ENCODE measurements at regions not wholly inside any gene's neighbourhood (a gene's known extent, or its start where the extent isn't known, plus 50 kb on each side); places are given as distances from the start of the nearest gene placed in this dataset.

GRCh38 chr22:47279746-47280145, 517.3 kb downstream of the TBC1D22A start:
- no peak for DNase-seq (ENCODE audit: low read depth)

GRCh38 chr22:47279337-47279736, 516.9 kb downstream of the TBC1D22A start:
- no peak for DNase-seq (ENCODE audit: low read depth)

GRCh38 chr22:47278655-47279054, 516.2 kb downstream of the TBC1D22A start:
- no peak for DNase-seq (ENCODE audit: low read depth)

- no peak for DNase-seq (ENCODE audit: low read depth)
Measured at GRCh38 chr22:47277531-47277930, 515.1 kb downstream of the TBC1D22A start.

GRCh38 chr22:47276991-47277390, 514.5 kb downstream of the TBC1D22A start:
- DNase-seq (ENCODE audit: low read depth), result no peak

GRCh38 chr22:47276450-47276820, 514.0 kb downstream of the TBC1D22A start:
- no peak for DNase-seq (ENCODE audit: low read depth)

GRCh38 chr22:47275605-47276449, 513.4 kb downstream of the TBC1D22A start:
- DNase-seq (ENCODE audit: low read depth), result no peak

- no peak for DNase-seq (ENCODE audit: low read depth)
Measured at GRCh38 chr22:47274196-47274595, 511.7 kb downstream of the TBC1D22A start.

DNA sequence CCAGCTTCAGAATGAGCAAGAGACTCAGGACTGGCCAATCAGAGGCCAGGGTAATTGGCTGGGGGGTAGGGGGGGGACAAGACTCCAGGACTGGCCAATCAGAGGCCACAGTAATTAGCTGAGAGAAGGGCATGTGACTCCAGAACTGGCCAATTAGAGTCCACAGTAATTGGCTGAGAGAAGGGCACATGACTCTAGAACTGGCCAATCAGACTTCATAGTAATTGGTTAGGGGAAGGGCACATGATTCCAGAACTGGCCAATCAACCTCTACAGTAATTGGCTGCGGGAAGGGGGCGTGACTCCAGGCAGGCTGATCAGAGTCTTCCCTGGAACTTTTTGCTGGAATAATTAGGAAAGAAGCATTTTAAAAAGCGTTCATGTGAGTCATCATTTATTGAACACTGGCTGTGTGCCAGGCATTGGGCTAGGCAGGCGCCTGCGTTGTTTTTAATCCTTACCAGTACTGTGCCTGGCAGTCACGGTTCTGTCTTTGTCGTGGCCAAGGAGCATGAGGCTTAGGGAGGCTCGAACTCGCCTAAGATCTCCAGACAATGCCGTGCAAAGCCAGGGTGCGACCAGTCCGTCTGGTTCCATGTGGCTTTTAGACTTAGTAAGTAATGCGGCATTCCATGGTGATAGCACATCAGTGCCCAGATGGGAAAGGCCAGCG, 508.1 kb downstream of the TBC1D22A start:
- no peak for DNase-seq (ENCODE audit: low read depth)

DNA sequence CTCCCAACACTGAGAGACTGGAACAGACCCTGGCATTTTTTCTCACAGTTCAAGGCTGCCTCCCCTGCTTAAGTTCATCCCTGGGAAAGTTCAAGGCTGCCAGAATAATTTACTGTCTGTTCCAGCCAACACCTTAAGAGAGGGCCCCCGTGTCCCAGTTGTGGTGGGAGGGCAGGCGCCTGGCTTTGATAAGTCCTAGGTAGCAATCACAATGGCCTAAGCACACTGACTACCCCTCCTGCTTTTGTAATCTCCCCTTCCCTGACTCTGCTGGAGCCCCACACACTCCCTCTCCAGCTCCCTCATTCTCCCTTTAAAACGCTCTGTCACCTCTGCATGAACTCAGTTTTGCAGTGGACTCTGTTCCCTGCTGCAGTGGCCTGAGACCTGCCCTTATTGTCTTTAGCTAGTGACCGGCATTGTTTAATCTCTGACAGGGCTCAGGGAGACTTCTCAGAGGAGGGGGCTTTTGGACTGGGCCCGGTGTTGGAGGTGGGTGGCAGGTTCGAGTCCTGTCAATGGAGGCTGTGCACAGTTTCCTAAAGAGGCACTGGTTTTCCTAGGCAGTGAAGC, 507.2 kb downstream of the TBC1D22A start:
- DNase-seq (ENCODE audit: low read depth), result no peak

GRCh38 chr22:47267513-47268282, 505.2 kb downstream of the TBC1D22A start:
- no peak for DNase-seq (ENCODE audit: low read depth)

- no peak for DNase-seq (ENCODE audit: low read depth)
Measured at GRCh38 chr22:47266329-47266728, 503.9 kb downstream of the TBC1D22A start.

DNA sequence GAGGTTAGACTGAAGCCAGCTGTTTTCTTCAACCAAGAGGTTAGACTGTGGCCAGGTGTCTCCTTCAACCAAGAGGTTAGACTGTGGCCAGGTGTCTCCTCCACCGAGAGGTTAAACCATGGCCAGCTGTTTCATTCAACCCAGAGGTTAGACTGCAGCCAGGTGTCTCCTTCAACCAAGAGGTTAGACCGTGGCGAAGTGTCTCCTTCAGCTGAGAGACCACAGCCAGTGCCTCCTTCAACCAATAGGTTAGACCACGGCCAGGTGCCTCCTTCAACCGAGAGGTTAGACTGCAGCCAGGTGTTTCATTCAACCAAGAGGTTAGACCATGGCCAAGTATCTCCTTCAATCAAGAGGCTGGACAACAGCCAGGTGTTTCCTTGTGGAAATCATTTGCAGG, 498.1 kb downstream of the TBC1D22A start:
- DNase-seq (ENCODE audit: low read depth), result no peak

DNA sequence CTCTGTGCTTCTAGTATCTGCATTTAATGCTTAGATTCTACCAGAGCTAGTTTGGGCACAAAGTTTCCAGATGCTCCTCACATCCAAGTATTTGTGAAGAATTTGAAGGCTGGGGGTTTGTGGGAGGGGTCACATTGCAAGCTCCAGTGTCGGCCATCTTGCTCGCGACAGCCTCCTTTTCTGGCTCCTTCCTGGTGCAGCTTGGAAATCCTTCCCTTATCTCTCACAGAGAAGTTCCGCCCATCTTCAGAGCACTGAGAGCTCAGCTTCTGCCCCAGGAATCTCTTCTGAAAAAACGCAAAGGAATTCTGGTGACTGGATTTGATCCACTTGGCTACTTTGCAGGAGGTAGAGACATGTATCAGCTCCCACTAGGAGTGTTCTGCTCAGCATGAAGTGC, 497.5 kb downstream of the TBC1D22A start:
- DNase-seq (ENCODE audit: low read depth), result no peak

DNA sequence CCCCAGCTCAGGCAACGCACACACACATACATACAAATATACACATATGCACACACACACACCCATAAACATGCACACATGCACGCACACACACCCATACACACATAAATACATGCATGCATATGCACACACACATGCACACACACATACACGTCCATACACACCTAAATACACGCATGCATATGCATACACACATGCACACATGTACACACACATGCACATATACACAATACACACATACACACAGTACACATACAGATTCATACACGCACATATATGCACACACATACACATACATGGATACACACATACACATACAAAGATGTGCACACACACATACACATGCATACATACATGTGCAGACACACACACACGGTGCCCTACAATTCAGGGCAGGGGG, 496.6 kb downstream of the TBC1D22A start:
- no peak for DNase-seq (ENCODE audit: low read depth)

- DNase-seq (ENCODE audit: low read depth), result no peak
Measured at GRCh38 chr22:47257976-47258375, 495.5 kb downstream of the TBC1D22A start.

DNA sequence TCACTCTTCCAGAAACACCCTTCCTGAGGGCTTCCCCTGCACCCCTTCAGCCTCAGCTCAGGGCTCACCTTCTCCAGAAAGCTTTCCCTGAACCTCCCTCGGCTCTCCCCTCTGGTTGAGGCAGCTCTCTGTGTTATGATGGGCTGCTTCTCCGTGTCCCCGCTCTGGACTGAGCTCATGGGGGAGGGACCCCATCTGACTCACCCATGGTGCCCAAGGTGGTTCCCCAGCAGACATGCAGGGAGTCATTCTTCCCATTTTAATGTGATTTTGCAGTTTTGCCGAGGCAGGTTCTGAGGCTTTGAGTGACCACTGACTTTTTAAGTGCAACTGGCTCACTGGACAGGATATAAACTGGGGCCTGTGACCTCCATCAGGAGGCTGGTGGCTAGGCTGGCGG, 495.1 kb downstream of the TBC1D22A start:
- DNase-seq (ENCODE audit: low read depth), result no peak

GRCh38 chr22:47251911-47252310, 489.5 kb downstream of the TBC1D22A start:
- no peak for DNase-seq (ENCODE audit: low read depth)

DNA sequence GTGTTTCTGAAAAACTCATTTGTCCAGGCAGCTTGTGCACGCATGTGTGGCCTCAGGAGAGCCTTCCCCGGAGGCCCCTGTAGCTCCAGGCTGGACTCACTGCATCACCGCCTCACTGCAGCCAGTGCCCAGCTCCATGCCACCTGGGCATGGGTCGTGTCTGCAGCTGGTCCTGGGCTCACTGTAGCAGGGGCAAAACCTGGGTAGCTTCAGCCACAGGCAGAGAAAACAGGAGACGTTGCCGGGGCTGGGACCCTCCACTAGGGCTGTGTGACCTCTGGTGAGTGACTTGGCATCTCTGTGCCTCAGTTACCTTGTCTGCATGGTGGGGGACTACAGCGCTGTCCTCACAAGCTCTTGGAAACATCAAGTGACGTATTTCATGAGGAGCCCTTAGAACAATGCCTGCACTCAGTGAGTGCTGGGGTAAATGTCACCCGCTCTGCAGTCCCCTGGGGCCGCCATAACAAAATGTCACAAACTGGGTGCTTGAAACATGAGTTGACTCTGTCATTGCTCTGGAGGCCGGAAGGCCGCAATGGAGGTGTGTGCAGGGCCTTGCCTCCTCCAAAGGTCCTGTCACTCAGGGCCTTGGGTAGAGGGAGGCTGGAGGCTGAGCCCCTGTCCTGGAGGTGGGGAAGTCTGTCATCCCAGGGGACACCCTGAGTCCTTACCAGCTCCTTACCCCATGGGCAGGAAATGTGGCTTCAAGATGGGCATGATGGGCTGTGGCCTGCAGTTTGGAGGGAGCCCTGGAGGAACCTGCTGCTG, 488.7 kb downstream of the TBC1D22A start:
- DNase-seq (ENCODE audit: low read depth), result no peak

DNA sequence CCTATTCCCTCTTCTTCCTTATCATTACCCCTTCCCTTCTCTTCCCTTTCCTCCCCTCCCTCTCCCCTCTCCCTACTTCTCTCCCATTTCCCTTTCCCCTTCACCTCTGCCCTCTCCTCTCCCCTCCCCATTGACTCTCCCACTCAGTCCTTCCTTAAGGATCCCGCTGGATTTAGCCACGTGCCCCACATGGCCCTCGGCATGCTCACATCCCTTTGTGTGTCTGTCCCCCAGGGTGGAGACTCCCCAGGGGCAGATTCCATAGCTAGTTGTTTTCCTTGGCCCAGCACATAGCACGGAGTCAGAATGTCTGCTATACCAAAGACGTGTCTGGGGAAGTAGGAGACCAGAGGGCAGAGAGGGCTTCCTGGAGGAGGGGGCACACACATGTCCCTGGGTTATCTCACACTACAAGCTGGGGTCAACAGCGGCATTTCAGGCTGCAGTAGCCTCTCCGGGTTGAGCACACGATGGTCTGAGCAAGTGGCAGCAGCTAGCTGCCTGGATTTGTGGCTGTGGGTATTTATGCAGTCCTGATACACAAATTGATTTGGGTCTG, 487.0 kb downstream of the TBC1D22A start:
- DNase-seq (ENCODE audit: low read depth), result no peak

DNA sequence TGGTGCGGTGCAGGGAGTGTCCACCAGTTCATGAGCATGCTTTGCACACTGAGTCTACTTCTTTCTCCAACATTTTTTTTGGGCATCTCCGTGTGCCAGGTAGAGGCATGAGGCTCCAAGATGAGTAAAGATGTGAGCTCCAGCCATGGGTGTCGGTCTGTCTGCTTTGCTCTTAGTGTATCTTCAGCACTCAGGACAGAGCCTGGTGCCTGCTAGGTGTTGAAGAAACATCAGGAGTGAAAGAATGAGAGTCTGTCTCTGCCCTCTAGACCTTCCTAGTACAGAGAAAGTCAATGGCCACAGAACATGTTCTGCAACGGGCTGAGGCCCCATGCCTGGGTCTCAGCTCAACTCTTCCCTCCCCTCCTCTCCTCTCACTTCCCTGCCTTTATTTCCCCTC, 486.5 kb downstream of the TBC1D22A start:
- DNase-seq (ENCODE audit: low read depth), result no peak

Measured in HS-5 (cell line).